SK-N-SH (cell line): ENCODE measurements at regions not wholly inside any gene's neighbourhood (a gene's known extent, or its start where the extent isn't known, plus 50 kb on each side); places are given as distances from the start of the nearest gene placed in this dataset.

Source experiments
- CTCF ChIA-PET: fragments of 300-600, 350-600 bp; formaldehyde crosslinking; extraction: SDS; loops from one replicate; lab custom pipeline; 2021; lab: Yijun Ruan, JAX
- POLR2A ChIA-PET: fragments of 350-600 bp; sonication (Branson Sonifier 250); formaldehyde crosslinking; extraction: SDS; loops from one replicate; lab custom pipeline; 2020; ENCODE audit warnings: antibody characterized with exemption, inconsistent platforms; lab: Yijun Ruan, JAX
- DNase-seq: peaks from one replicate; pipeline ENCODE4 v3.0.0; 2012
- H2AFZ ChIP-seq: fragments of 200-600 bp; sonication (generic); 2 replicates; pipeline ENCODE4 v1.8.1; 2016; ENCODE audit warnings: antibody characterized with exemption, mild to moderate bottlenecking, low read depth
- H3F3A ChIP-seq: fragments of 200-600 bp; sonication (generic); replicated peaks from 2 replicates; pipeline ENCODE3; 2016; ENCODE audit warnings: antibody characterized with exemption, mild to moderate bottlenecking; ENCODE audit not compliant: insufficient read depth
- H3K27ac ChIP-seq, 2 experiments: fragments of 200-500 bp in 1 of 2; fragments of 200-600 bp in 1 of 2; sonication (Bioruptor generic) in 1 of 2; sonication (generic), shearing (Covaris generic) in 1 of 2; 2 replicates each; pipeline versions ENCODE4 v1.5.1 to v1.6.1; 2014 to 2016; ENCODE audit warnings: low read depth in 2 of 2, inconsistent platforms in 1 of 2, low read length in 1 of 2, mild to moderate bottlenecking in 1 of 2, mixed read lengths in 1 of 2
- H3K27me3 ChIP-seq: fragments of 200-600 bp; sonication (generic), shearing (Covaris generic); 2 replicates; pipeline ENCODE4 v1.6.1; 2016; ENCODE audit warnings: mixed run types; ENCODE audit not compliant: insufficient read depth
- H3K36me3 ChIP-seq, 2 experiments: fragments of 200-500 bp in 1 of 2; fragments of 200-600 bp in 1 of 2; sonication (Bioruptor generic) in 1 of 2; sonication (generic) in 1 of 2; replicated peaks in 1 of 2; 2 replicates each; pipeline versions ENCODE3 to v1.5.1; 2014 to 2016; ENCODE audit warnings: low read length in 1 of 2, mild to moderate bottlenecking in 1 of 2; ENCODE audit not compliant: insufficient read depth in 2 of 2, control insufficient read depth in 1 of 2
- H3K4me1 ChIP-seq, 2 experiments: fragments of 200-500 bp in 1 of 2; fragments of 200-600 bp in 1 of 2; sonication (Bioruptor generic) in 1 of 2; sonication (generic), shearing (Covaris generic) in 1 of 2; 2 replicates each; pipeline versions ENCODE4 v1.5.1 to v1.6.1; 2014 to 2016; ENCODE audit warnings: low read depth in 1 of 2, low read length in 1 of 2, mixed run types in 1 of 2; ENCODE audit not compliant: insufficient read depth in 2 of 2, control insufficient read depth in 1 of 2
- H3K4me2 ChIP-seq: fragments of 200-600 bp; sonication (generic), shearing (Covaris generic); 2 replicates; pipeline ENCODE4 v1.6.1; 2017; ENCODE audit warnings: mixed run types
- H3K4me3 ChIP-seq, 2 experiments: fragments of 200-500 bp in 1 of 2; fragments of 200-600 bp in 1 of 2; sonication (Bioruptor generic) in 1 of 2; sonication (generic), shearing (Covaris generic) in 1 of 2; 2 replicates each; pipeline versions ENCODE4 v1.5.1 to v1.8.1; 2014 to 2016; ENCODE audit warnings: low read depth in 2 of 2, inconsistent platforms in 1 of 2, low read length in 1 of 2, mild to moderate bottlenecking in 1 of 2, mixed read lengths in 1 of 2, moderate library complexity in 1 of 2
- H3K79me2 ChIP-seq: fragments of 200-600 bp; sonication (generic); 2 replicates; pipeline ENCODE4 v1.8.1; 2017; ENCODE audit warnings: mild to moderate bottlenecking; ENCODE audit not compliant: insufficient read depth
- H3K9ac ChIP-seq: fragments of 200-600 bp; sonication (generic); 2 replicates; pipeline ENCODE4 v1.6.1; 2017; ENCODE audit warnings: mixed run types
- H3K9me2 ChIP-seq: fragments of 200-600 bp; sonication (generic); 2 replicates; pipeline ENCODE4 v1.6.1; 2017; ENCODE audit warnings: mixed run types
- H3K9me3 ChIP-seq: fragments of 200-600 bp; sonication (generic); 2 replicates; pipeline ENCODE4 v1.6.1; 2017; ENCODE audit warnings: mixed run types, mild to moderate bottlenecking, moderate library complexity
- H4K20me1 ChIP-seq: fragments of 200-600 bp; sonication (generic); 2 replicates; pipeline ENCODE4 v1.6.1; 2017; ENCODE audit warnings: mild to moderate bottlenecking, mixed run types; ENCODE audit not compliant: insufficient read depth
- CTCF ChIP-seq: fragments of 200-600 bp; sonication (generic); IDR thresholded peaks from 2 replicates; pipeline ENCODE4 v1.6.1; 2017; ENCODE audit warnings: antibody characterized with exemption, mild to moderate bottlenecking, moderate library complexity
- EP300 ChIP-seq, 2 experiments: IDR thresholded peaks; 2 replicates each; pipeline versions ENCODE4 v1.4.0 to v1.6.1; 2012; ENCODE audit warnings: borderline replicate concordance in 1 of 2, low read depth in 1 of 2, low read length in 1 of 2
- FOXM1 ChIP-seq: IDR thresholded peaks from 2 replicates; pipeline ENCODE4 v1.4.0; 2012; ENCODE audit warnings: low read depth, mild to moderate bottlenecking
- GABPA ChIP-seq: IDR thresholded peaks from 2 replicates; pipeline ENCODE4 v1.4.0; 2012; ENCODE audit warnings: low read depth, mild to moderate bottlenecking
- GATA2 ChIP-seq: sonication (generic); formaldehyde crosslinking; IDR thresholded peaks from 2 replicates; pipeline ENCODE4 v1.5.0; 2020; ENCODE audit warnings: mild to moderate bottlenecking, missing genetic modification reagents
- IRF3 ChIP-seq: fragments of 150-350 bp; IDR thresholded peaks from 2 replicates; pipeline ENCODE4 v1.6.1; 2016; ENCODE audit warnings: mild to moderate bottlenecking, low read depth, low read length
- JUND ChIP-seq: IDR thresholded peaks from 2 replicates; pipeline ENCODE4 v1.4.0; 2012
- RXRA ChIP-seq: IDR thresholded peaks from 2 replicates; pipeline ENCODE4 v1.4.0; 2012; ENCODE audit warnings: low read depth, mild to moderate bottlenecking, borderline replicate concordance
- SIN3A ChIP-seq: IDR thresholded peaks from 2 replicates; pipeline ENCODE4 v1.6.1; 2012; ENCODE audit warnings: low read depth, mild to moderate bottlenecking, low read length, moderate library complexity, borderline replicate concordance
- SMC3 ChIP-seq: IDR thresholded peaks from 2 replicates; pipeline ENCODE4 v1.6.1; 2012; ENCODE audit warnings: low read depth, low read length, improper control_type of control experiment
- TAF1 ChIP-seq: IDR thresholded peaks from 2 replicates; pipeline ENCODE4 v1.6.1; 2012; ENCODE audit warnings: low read depth, mild to moderate bottlenecking, low read length, moderate library complexity, borderline replicate concordance
- USF2 ChIP-seq: fragments of 150-350 bp; IDR thresholded peaks from 2 replicates; pipeline ENCODE4 v1.6.1; 2017; ENCODE audit warnings: antibody characterized with exemption, low read length, low read depth, borderline replicate concordance
- YY1 ChIP-seq: IDR thresholded peaks from 2 replicates; pipeline ENCODE4 v1.4.0; 2012; ENCODE audit warnings: low read depth, mild to moderate bottlenecking
- WGBS: methylation state at CpG from one replicate; pipeline ENCODE4 v1.1.6; 2017; ENCODE audit warnings: low lambda C conversion rate; 5-methylcytosine and 5-hydroxymethylcytosine counted together
- TF ChIP-seq, protein P1 (sequence below): IDR thresholded peaks from 2 replicates; pipeline ENCODE4 v1.4.0; 2012; ENCODE audit warnings: low read depth

DNA sequence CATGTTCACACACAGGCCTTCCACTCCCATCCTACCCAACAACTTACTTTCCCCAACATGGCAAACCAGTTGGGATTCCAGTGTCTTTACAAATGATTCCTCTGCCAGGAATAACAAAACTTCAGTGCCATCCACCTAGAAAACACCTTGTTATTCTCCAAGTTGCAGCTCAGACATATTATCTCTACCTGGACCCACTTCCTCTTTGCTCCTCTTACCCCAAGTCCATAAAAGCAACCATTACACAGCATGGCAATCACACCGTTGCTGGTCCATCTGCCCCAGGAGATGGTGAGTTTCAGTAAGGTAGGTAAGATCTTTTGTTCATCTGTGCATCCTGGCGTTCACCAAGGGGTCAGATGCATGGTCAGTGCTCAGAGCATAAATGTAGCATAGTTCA is 66.0 kb upstream of the CSF1 start:
- no peak overlapping the region for H3K4me3 ChIP-seq
- WGBS, result 91% methylated on average over 2 of the region's 2 CpGs
- no peaks in the 10 kb centered on the region for H3K27me3 ChIP-seq
- no peaks in the 10 kb centered on the region for H4K20me1 ChIP-seq
- DNase-seq, result no peak
- no peaks in the 10 kb centered on the region for H3K9me3 ChIP-seq
- H3K27ac ChIP-seq, result no peak overlapping the region
- H3K9me2 ChIP-seq, result no peaks in the 10 kb centered on the region
- H3K36me3 ChIP-seq, result no peaks in the 10 kb centered on the region
- ChIA-PET CTCF (no interaction called here), POLR2A (no interaction called here)
- H3K4me2 ChIP-seq, result no peak overlapping the region
- H2AFZ ChIP-seq, result no peak overlapping the region
- peaks cover 5% of the 10 kb centered on the region for H3F3A ChIP-seq
- no peaks in the 10 kb centered on the region; a peak in 1 of 4 replicates for H3K4me1 ChIP-seq
- no peak overlapping the region for H3K9ac ChIP-seq
- TF ChIP-seq SIN3A, result no peak
- TF ChIP-seq GABPA, result no peak
- TF ChIP-seq CTCF, result no peak
- TF ChIP-seq SMC3, result no peak
- no peak for TF ChIP-seq IRF3
- no peak for TF ChIP-seq GATA2
- no peak for TF ChIP-seq JUND
- TF ChIP-seq, protein P1, sequence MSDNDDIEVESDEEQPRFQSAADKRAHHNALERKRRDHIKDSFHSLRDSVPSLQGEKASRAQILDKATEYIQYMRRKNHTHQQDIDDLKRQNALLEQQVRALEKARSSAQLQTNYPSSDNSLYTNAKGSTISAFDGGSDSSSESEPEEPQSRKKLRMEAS, result no peak
- TF ChIP-seq USF2, result no peak
- TF ChIP-seq FOXM1, result no peak
- no peaks in the 10 kb centered on the region for H3K79me2 ChIP-seq

- H3K4me3 ChIP-seq, result no peak overlapping the region
- no peaks in the 10 kb centered on the region for H3K36me3 ChIP-seq
- no peaks in the 10 kb centered on the region; a peak in 2 of 4 replicates for H3K4me1 ChIP-seq
- WGBS, result 61% methylated on average over 5 of the region's 5 CpGs
- H3K9me3 ChIP-seq, result no peaks in the 10 kb centered on the region
- DNase-seq, result no peak
- no peak overlapping the region for H3K4me2 ChIP-seq
- H3F3A ChIP-seq, result peaks cover 14% of the 10 kb centered on the region
- H3K9ac ChIP-seq, result no peak overlapping the region
- ChIA-PET POLR2A (no interaction called here), CTCF (interaction anchor here (2.0 kb wide), 1 partner anchor 144 kb away, joined by 4 read pairs; the partner anchor contains the start of gene AHCYL1)
- H2AFZ ChIP-seq, result no peak overlapping the region
- H3K27ac ChIP-seq, result peak overlapping the region in 1 of 2 experiments; percentile 60; a peak in 1 of 4 replicates
- no peaks in the 10 kb centered on the region for H3K9me2 ChIP-seq
- no peaks in the 10 kb centered on the region for H4K20me1 ChIP-seq
- H3K79me2 ChIP-seq, result no peaks in the 10 kb centered on the region
- no peaks in the 10 kb centered on the region for H3K27me3 ChIP-seq
- no peak for TF ChIP-seq EP300 (IDR thresholded peaks at IDR 0.05; ENCODE audit: borderline replicate concordance in 1 of 2, low read depth in 1 of 2, low read length in 1 of 2)
- TF ChIP-seq RXRA, result no peak
- TF ChIP-seq, protein P1, result no peak
- no peak for TF ChIP-seq GABPA
- no peak for TF ChIP-seq FOXM1
- TF ChIP-seq TAF1, result no peak
- TF ChIP-seq YY1, result no peak
These were observed 70.5 kb upstream of the CSF1 start for GRCh38 chr1:109840011-109840629.
